ENCODE measurements at regions not wholly inside any gene's neighbourhood (a gene's known extent, or its start where the extent isn't known, plus 50 kb on each side); places are given as distances from the start of the nearest gene placed in this dataset.

GRCh38 chr1:56069824-56070223, 509.5 kb downstream of the PLPP3 start:
- Histone ChIP-seq H3K4me3 (no peak overlapping the region), H3K36me3 (replicated peaks) (no peaks in the 10 kb centered on the region), H3K27me3 (ENCODE audit: low read depth) (no peaks in the 10 kb centered on the region), H3K4me1 (no peaks in the 10 kb centered on the region), H3K9me3 (no peaks in the 10 kb centered on the region)
- DNase-seq (ENCODE audit: low spot score in 2 of 2): no peak
- in situ Hi-C loops (cut with MboI; ENCODE audit: low sequenced_read_pairs): no loop called here

DNA sequence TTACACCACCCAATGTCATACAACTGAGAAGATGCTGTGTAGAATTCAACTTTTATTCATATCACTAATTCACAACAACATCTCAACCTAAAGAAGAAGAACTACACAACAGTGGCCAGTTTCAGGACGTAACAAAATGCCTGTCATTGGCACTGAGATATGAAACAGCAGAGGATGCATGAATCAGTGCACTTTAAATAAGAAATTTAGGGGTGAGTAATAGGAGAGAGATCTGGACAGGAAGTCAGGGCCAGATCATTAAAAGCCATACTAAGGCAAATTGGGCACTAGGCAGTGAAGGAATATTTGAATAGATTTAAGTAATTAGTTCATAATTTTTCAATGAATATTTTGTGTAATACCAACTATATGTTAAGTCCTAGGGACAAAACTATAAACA, 510.5 kb downstream of the PLPP3 start:
- in situ Hi-C loops (cut with MboI; ENCODE audit: low sequenced_read_pairs): no loop called here
- no peaks in the 10 kb centered on the region for H3K4me1 ChIP-seq

GRCh38 chr1:56068210-56068609, 511.2 kb downstream of the PLPP3 start:
- no peaks in the 10 kb centered on the region for H3K9me3 ChIP-seq
- no peaks in the 10 kb centered on the region for H3K4me1 ChIP-seq
- no peaks in the 10 kb centered on the region for H3K36me3 ChIP-seq (replicated peaks)
- in situ Hi-C loops (cut with MboI; ENCODE audit: low sequenced_read_pairs): no loop called here
- H3K4me3 ChIP-seq: no peak overlapping the region
- DNase-seq (ENCODE audit: low spot score in 2 of 2): no peak
- no peaks in the 10 kb centered on the region for H3K27me3 ChIP-seq (ENCODE audit: low read depth)

More for the DNA sequence above, 510.5 kb downstream of the PLPP3 start:
- H3K4me3 ChIP-seq: no peak overlapping the region
- no peaks in the 10 kb centered on the region for H3K27me3 ChIP-seq (ENCODE audit: low read depth)
- no peak for DNase-seq (ENCODE audit: low spot score in 2 of 2)
- no peaks in the 10 kb centered on the region for H3K9me3 ChIP-seq
- H3K36me3 ChIP-seq (replicated peaks): no peaks in the 10 kb centered on the region

DNA sequence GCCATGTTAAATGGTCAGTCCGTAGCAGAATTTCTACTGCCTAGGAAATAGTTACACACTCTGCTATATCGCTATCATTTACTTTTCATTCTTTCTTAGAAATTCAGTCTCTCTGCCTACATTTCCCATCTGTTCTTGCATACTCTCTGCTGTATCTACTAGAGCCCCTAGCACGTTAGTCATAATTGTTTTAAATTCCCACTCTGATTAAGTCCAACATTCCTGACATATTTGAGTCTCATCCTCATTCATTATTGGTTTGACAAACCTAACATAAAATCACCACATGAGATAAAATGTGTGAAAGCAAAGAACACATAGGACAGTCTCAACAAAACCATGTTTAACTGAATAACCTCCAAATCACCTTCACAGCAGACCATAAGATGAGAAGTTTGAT, 513.6 kb downstream of the PLPP3 start:
- Histone ChIP-seq H3K4me3 (no peak overlapping the region), H3K9me3 (no peaks in the 10 kb centered on the region)
- in situ Hi-C loops (cut with MboI; ENCODE audit: low sequenced_read_pairs): no loop called here

DNA sequence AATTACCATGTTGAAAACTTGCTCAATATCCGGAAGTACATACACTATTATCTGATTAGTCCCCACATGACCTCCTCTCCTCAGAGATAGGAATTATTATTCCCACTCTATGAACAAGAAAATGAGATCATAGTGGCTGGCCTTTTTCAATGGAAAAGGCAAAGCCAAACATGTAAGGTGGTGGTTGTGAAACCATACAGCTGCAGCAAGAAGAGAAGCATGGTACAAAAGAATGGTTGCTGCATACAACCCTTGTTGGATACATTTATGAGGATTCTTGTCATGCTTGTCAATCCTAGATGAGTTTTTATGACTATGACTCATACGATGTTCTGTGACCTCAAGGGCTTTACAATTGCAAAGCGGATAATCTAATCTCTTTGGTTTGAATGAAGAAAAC, 514.7 kb downstream of the PLPP3 start:
- in situ Hi-C loops (cut with MboI; ENCODE audit: low sequenced_read_pairs): no loop called here
- Histone ChIP-seq H3K27me3 (ENCODE audit: low read depth) (no peaks in the 10 kb centered on the region), H3K36me3 (replicated peaks) (no peaks in the 10 kb centered on the region), H3K4me1 (no peaks in the 10 kb centered on the region), H3K4me3 (no peak overlapping the region), H3K9me3 (no peaks in the 10 kb centered on the region)
- DNase-seq (ENCODE audit: low spot score in 2 of 2): no peak

More for the DNA sequence above, 513.6 kb downstream of the PLPP3 start:
- no peak for DNase-seq (ENCODE audit: low spot score in 2 of 2)
- Histone ChIP-seq H3K36me3 (replicated peaks) (no peaks in the 10 kb centered on the region), H3K4me1 (no peaks in the 10 kb centered on the region), H3K27me3 (ENCODE audit: low read depth) (no peaks in the 10 kb centered on the region)

DNA sequence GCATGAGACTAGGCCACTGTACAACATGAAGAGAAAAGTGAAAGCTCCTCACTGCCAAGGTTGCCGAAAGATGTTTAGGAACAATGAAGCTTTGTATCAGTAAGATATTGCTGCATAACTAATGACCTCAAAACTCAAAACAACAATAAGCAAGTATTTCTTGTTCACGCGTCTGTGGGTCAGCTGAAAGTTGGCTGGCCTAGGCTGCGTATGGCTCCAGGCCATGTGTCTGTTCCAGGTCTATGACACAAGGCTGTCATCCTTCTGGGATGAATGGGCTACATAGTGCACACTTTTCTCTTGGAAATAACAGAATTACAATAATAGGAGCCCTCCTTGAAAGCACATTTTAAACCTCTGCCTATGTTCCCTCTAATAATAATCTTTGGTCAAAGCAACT, 515.9 kb downstream of the PLPP3 start:
- in situ Hi-C loops (cut with MboI; ENCODE audit: low sequenced_read_pairs): no loop called here
- Histone ChIP-seq H3K4me1 (no peaks in the 10 kb centered on the region), H3K4me3 (no peak overlapping the region), H3K9me3 (no peaks in the 10 kb centered on the region), H3K27me3 (ENCODE audit: low read depth) (no peaks in the 10 kb centered on the region), H3K36me3 (replicated peaks) (no peaks in the 10 kb centered on the region)
- DNase-seq (ENCODE audit: low spot score in 2 of 2): no peak

DNA sequence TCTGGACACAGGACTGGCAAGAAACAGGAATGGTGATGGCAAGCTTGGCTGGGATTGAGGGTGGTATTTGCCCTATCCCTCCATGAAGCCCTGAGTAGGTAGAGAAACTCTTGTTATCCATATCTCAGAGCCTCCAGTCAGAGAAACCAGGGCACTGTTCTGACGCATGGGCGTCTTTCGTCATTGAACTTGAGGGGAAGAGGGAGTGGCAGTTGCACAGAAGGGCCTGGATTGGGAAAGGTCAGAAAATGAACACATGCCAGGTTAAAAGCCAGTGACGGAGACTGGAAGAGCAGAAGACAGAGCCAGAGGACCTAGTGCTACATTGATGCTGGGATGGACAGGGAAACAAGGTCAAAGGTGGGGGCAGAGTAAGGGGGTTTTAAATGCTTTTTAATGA, 516.7 kb downstream of the PLPP3 start:
- no peaks in the 10 kb centered on the region for H3K4me1 ChIP-seq

DNA sequence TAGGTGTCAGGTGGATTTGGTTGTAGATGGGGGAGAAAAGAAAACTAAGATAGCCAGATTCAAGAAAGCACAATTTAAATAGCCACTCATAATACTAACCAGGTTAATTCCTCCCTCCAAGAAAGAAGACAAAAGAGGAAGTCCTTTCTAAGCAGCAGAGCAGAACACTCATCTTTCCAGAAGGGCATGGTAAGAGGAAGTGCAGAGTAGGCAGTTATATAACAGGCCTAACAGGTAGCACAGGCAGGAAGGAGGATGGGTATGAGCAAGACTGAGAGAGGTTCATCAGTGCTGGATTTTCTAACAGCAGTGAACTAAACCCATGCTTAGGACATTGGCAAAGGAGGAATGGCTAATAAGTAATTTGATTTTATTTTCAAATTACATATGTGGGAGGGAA, 517.5 kb downstream of the PLPP3 start:
- in situ Hi-C loops (cut with MboI; ENCODE audit: low sequenced_read_pairs): no loop called here
- no peak for DNase-seq (ENCODE audit: low spot score in 2 of 2)
- H3K36me3 ChIP-seq (replicated peaks): no peaks in the 10 kb centered on the region
- H3K9me3 ChIP-seq: no peaks in the 10 kb centered on the region
- H3K4me1 ChIP-seq: no peaks in the 10 kb centered on the region
- no peak overlapping the region for H3K4me3 ChIP-seq
- H3K27me3 ChIP-seq (ENCODE audit: low read depth): no peaks in the 10 kb centered on the region

More for the DNA sequence above, 516.7 kb downstream of the PLPP3 start:
- DNase-seq (ENCODE audit: low spot score in 2 of 2): no peak
- Histone ChIP-seq H3K4me3 (no peak overlapping the region), H3K36me3 (replicated peaks) (no peaks in the 10 kb centered on the region), H3K9me3 (no peaks in the 10 kb centered on the region), H3K27me3 (ENCODE audit: low read depth) (no peaks in the 10 kb centered on the region)
- in situ Hi-C loops (cut with MboI; ENCODE audit: low sequenced_read_pairs): no loop called here

DNA sequence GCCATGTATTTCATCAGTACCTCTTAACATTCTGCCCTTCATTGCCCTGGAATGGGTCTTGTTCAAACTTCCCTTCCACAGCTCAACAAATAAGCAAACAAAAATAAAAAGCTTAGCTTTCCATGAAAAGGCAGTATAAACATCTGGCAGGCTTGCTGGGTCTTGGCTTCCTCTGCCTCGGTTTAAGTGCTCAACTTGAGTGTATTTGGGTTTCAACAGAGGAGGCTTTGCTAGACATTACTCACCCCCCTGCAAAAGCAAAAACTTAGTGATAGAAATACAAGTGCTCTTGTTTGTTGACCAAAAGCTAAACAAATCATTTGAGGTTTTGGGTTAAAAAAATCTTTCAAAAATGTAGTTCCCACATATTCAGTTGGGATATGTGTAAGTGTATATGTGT, 518.5 kb downstream of the PLPP3 start:
- H3K36me3 ChIP-seq (replicated peaks): no peaks in the 10 kb centered on the region
- H3K9me3 ChIP-seq: no peaks in the 10 kb centered on the region
- no peak overlapping the region for H3K4me3 ChIP-seq
- DNase-seq (ENCODE audit: low spot score in 2 of 2): no peak
- in situ Hi-C loops (cut with MboI; ENCODE audit: low sequenced_read_pairs): no loop called here
- no peaks in the 10 kb centered on the region for H3K4me1 ChIP-seq
- no peaks in the 10 kb centered on the region for H3K27me3 ChIP-seq (ENCODE audit: low read depth)

- H3K4me1 ChIP-seq: no peaks in the 10 kb centered on the region
- H3K36me3 ChIP-seq (replicated peaks): no peaks in the 10 kb centered on the region
- DNase-seq (ENCODE audit: low spot score in 2 of 2): no peak
- H3K9me3 ChIP-seq: no peaks in the 10 kb centered on the region
- no peaks in the 10 kb centered on the region for H3K27me3 ChIP-seq (ENCODE audit: low read depth)
- in situ Hi-C loops (cut with MboI; ENCODE audit: low sequenced_read_pairs): no loop called here
- no peak overlapping the region for H3K4me3 ChIP-seq
Observed at GRCh38 chr1:56057466-56058405, 521.6 kb downstream of the PLPP3 start.

DNA sequence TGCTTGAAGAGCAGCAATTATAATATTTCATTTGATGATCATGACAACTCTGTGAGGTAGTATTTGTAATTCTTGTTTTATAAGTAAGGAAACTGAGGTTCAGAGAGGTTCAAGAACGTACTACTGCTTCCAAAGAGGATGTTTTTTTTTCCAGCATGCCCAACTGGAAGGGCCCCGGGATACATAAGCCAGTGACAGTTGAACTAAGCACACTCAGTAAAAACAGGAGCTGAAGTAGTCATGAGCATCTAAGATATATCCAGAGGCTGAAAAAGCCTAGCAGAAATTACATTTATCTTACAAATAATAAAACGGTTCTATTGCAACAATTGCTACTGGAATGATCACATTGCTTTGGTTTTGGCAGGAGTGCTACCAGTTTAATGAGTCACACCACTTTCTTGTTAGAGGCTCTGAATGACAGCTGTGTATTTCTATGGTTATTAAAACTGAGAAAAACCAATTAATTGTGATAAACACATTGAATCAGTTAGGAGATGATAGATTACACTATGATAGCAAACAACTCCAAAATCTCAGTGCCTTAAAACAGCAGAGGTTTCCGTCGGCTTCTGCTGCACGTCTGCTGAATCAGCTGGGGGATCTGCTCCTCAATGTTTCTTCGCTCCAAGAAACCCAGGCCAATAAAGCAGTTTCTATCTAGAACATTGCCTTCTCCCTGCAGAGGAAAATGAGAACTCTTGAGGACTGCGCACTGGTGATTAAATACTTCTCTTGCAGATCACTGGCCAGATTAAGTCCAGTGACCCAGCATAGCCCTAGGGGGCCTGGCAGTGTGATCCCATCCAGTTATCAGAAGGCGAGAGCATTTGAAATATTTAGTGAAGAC, 522.7 kb downstream of the PLPP3 start:
- in situ Hi-C loops (cut with MboI; ENCODE audit: low sequenced_read_pairs): no loop called here
- DNase-seq (ENCODE audit: low spot score in 2 of 2): no peak
- no peak overlapping the region for H3K4me3 ChIP-seq

GRCh38 chr1:56054959-56055358, 524.4 kb downstream of the PLPP3 start:
- DNase-seq (ENCODE audit: low spot score in 2 of 2): no peak
- Histone ChIP-seq H3K36me3 (replicated peaks) (no peaks in the 10 kb centered on the region), H3K9me3 (no peaks in the 10 kb centered on the region), H3K4me3 (no peak overlapping the region), H3K4me1 (no peaks in the 10 kb centered on the region), H3K27me3 (ENCODE audit: low read depth) (no peaks in the 10 kb centered on the region)
- in situ Hi-C loops (cut with MboI; ENCODE audit: low sequenced_read_pairs): no loop called here

More for the DNA sequence above, 522.7 kb downstream of the PLPP3 start:
- no peaks in the 10 kb centered on the region for H3K36me3 ChIP-seq (replicated peaks)
- no peaks in the 10 kb centered on the region for H3K9me3 ChIP-seq
- no peaks in the 10 kb centered on the region for H3K4me1 ChIP-seq
- no peaks in the 10 kb centered on the region for H3K27me3 ChIP-seq (ENCODE audit: low read depth)

DNA sequence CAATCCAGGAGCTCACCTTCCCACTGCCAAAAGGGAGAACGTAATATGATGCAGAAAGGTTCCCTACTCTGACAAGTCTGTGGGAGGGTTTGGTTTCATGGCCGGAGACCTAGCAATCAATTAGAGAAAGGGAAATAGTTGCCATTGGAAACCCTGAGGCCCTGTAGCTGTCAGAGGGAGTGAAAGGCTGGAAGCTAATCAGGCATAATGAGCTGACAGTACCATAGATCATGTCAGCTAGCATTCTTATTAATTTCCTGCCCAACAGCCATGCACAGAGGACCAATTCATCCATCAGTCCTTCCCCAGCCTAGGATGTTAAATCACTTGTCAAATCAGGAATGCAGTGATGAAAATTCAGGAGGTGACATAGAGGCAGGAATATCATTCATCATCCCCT, 527.3 kb downstream of the PLPP3 start:
- no peak overlapping the region for H3K4me3 ChIP-seq
- no peaks in the 10 kb centered on the region for H3K27me3 ChIP-seq (ENCODE audit: low read depth)
- no peaks in the 10 kb centered on the region for H3K4me1 ChIP-seq
- no peaks in the 10 kb centered on the region for H3K9me3 ChIP-seq
- in situ Hi-C loops (cut with MboI; ENCODE audit: low sequenced_read_pairs): no loop called here
- DNase-seq (ENCODE audit: low spot score in 2 of 2): no peak
- H3K36me3 ChIP-seq (replicated peaks): no peaks in the 10 kb centered on the region

DNA sequence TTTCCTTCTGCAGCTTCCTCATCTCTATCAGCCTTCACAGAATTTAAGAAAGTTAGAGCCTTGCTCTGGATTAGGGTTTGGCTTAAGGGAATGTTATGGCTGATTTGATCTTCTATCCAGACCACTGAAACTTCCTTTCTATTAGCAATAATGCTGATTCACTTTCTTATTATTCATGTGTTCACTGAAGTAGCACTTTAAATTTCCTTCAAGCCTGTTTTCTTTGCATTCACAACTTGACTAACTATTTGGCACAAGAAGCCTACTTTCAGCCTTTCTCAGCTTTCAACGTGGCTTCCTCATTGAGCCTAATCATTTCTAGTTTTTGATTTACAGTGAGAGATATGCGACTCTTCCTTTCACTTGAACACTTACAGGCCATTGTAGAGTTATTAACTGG, 528.5 kb downstream of the PLPP3 start:
- Histone ChIP-seq H3K4me1 (no peaks in the 10 kb centered on the region), H3K4me3 (no peak overlapping the region), H3K9me3 (no peaks in the 10 kb centered on the region), H3K36me3 (replicated peaks) (no peaks in the 10 kb centered on the region), H3K27me3 (ENCODE audit: low read depth) (no peaks in the 10 kb centered on the region; the same call in 1 of the 2 replicates)
- DNase-seq (ENCODE audit: low spot score in 2 of 2): no peak
- in situ Hi-C loops (cut with MboI; ENCODE audit: low sequenced_read_pairs): no loop called here

Measured in HAP-1 (cell line).